Tibial artery (tissue), 4 donors: ENCODE measurements at regions not wholly inside any gene's neighbourhood (a gene's known extent, or its start where the extent isn't known, plus 50 kb on each side); places are given as distances from the start of the nearest gene placed in this dataset.

Source experiments
- DNase-seq, 2 donors: peaks; one replicate each; pipeline ENCODE4 v3.0.0-alpha.2; 2019
- H3K27ac ChIP-seq, 2 donors: fragments of 200-600 bp; sonication (generic) in 1 of 2; 1 replicate in 1 of 2; 2 replicates in 1 of 2; pipeline ENCODE4 v1.5.1; 2018 to 2019; ENCODE audit warnings: mild to moderate bottlenecking in 1 of 2
- H3K27me3 ChIP-seq, 2 donors: fragments of 200-600 bp; sonication (generic) in 1 of 2; one replicate each; pipeline versions ENCODE4 v1.5.1 to v1.6.0; 2016 to 2019
- H3K36me3 ChIP-seq, 3 donors: fragments of 200-600 bp; sonication (generic) in 2 of 3; one replicate each; pipeline ENCODE4 v1.5.1; 2016 to 2019; ENCODE audit warnings: mild to moderate bottlenecking in 2 of 3
- H3K4me1 ChIP-seq, 4 donors: fragments of 200-600 bp; sonication (generic) in 2 of 4; 1 replicate in 3 of 4; 2 replicates in 1 of 4; pipeline ENCODE4 v1.5.1; 2016 to 2019
- H3K4me3 ChIP-seq, 2 donors: fragments of 200-600 bp; sonication (generic) in 1 of 2; 1 replicate in 1 of 2; 2 replicates in 1 of 2; pipeline ENCODE4 v1.5.1; 2018 to 2019; ENCODE audit warnings: mild to moderate bottlenecking in 2 of 2
- H3K9me3 ChIP-seq, 3 donors: fragments of 200-600 bp; sonication (generic) in 1 of 3; one replicate each; pipeline ENCODE4 v1.5.1; 2016 to 2019
- intact Hi-C: fragments of 100-400 bp; cut with DNase I; formaldehyde crosslinking; loops from one replicate; pipeline ENCODE4 v1.15.0; 2023; ENCODE audit warnings: low total_unique reads
- TF ChIP-seq, protein P1 (sequence below), 2 experiments: fragments of 200-600 bp in 1 of 2; fragments of 450-650 bp in 1 of 2; IDR thresholded peaks; one replicate each; pipeline ENCODE4 v1.5.1; 2017 to 2019; ENCODE audit warnings: antibody characterized with exemption in 2 of 2, mild to moderate bottlenecking in 1 of 2, moderate library complexity in 1 of 2

DNA sequence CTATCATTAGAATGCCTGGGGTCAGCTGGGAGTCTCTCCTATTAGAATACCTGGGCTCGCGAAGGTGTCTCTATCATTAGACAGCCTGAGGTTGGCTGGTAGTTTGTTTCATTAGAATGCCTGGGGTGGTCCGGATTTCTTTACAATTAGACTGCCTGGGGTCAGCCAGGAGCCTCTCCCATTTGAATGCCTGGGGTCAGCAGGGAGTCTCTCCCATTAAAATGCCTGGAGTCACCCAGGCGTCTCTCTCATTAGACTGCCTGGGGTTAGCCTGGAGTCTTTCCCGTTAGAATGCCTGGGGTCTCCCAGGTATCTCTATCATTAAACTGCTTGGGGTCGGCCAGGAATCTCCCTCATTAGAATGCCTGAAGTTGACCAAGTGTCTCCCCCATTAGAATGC, 1458.3 kb downstream of the UQCRFS1 start:
- Histone ChIP-seq H3K4me3 (no peak overlapping the region), H3K36me3 (no peaks in the 10 kb centered on the region), H3K27me3 (no peaks in the 10 kb centered on the region), H3K4me1 (no peaks in the 10 kb centered on the region), H3K27ac (no peak overlapping the region), H3K9me3 (peaks cover 0 to 25% (median 11%) of the 10 kb centered on the region in 3 donors)
- intact Hi-C loops = no loop called here
- TF ChIP-seq, protein P1, sequence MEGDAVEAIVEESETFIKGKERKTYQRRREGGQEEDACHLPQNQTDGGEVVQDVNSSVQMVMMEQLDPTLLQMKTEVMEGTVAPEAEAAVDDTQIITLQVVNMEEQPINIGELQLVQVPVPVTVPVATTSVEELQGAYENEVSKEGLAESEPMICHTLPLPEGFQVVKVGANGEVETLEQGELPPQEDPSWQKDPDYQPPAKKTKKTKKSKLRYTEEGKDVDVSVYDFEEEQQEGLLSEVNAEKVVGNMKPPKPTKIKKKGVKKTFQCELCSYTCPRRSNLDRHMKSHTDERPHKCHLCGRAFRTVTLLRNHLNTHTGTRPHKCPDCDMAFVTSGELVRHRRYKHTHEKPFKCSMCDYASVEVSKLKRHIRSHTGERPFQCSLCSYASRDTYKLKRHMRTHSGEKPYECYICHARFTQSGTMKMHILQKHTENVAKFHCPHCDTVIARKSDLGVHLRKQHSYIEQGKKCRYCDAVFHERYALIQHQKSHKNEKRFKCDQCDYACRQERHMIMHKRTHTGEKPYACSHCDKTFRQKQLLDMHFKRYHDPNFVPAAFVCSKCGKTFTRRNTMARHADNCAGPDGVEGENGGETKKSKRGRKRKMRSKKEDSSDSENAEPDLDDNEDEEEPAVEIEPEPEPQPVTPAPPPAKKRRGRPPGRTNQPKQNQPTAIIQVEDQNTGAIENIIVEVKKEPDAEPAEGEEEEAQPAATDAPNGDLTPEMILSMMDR (IDR thresholded peaks at IDR 0.05) = no peak
- DNase-seq = no peak

DNA sequence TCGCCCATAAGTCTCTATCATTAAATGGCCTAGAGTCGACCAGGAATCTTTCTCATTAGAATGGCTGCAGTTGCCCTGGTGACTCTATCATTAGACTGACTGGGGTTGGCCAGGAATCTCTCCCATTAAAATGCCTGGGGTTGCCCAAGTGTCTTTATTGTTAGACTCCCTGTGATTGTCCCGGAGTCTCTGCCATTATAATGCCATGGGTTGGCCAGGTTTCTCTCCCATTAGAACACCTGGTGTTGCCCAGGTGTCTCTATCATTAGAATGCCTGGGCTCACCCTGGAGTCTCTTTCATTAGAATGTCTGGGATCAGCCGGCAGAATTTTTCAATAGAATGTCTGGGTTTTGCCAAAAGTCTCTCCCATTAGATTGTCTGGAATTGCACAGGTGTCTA, 1459.3 kb downstream of the UQCRFS1 start:
- Histone ChIP-seq H3K36me3 (no peaks in the 10 kb centered on the region), H3K4me3 (no peak overlapping the region), H3K9me3 (peaks cover 0 to 14% (median 2%) of the 10 kb centered on the region in 3 donors), H3K27ac (no peak overlapping the region), H3K27me3 (no peaks in the 10 kb centered on the region), H3K4me1 (no peaks in the 10 kb centered on the region)
- TF ChIP-seq, protein P1 (IDR thresholded peaks at IDR 0.05) = no peak
- peak in 1 of 2 donors; percentile 0 for DNase-seq
- intact Hi-C loops = no loop called here

DNA sequence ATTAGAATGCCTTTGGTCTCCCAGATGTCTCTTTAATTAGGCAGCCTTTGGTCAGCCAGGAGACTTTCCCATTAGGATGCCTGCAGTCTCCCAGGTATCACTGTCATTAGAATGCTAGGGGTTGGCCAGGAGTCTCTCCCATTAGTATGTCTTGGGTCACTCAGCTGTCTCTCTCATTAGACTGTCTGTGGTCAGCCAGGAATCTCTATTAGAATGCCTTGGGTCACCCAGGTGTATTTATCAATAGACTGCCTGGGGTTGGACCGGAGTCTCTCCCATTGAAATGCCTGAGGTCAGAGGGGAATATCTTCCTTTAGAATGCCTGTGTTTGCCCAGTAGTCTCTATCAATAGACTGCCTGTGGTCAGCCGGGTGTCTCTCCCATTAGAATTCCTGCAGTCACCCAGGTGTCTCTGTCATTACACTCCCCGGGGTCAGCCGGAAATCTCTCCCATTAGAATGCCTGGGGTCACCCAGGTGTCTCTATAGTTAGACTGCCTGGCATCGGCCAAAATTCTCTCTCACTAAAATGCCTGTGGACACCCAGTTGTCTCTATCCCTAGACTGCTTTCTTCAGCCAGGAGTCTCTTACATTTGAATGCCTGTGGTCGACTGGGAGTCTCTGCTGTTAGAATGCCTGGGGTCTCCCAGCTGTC, 1460.3 kb downstream of the UQCRFS1 start:
- Histone ChIP-seq H3K4me1 (no peaks in the 10 kb centered on the region), H3K27ac (no peak overlapping the region), H3K4me3 (no peak overlapping the region), H3K36me3 (no peaks in the 10 kb centered on the region), H3K27me3 (no peaks in the 10 kb centered on the region), H3K9me3 (peaks cover 0 to 15% (median 8%) of the 10 kb centered on the region in 3 donors)
- TF ChIP-seq, protein P1 (IDR thresholded peaks at IDR 0.05) = no peak
- peak in 1 of 2 donors; percentile 2 for DNase-seq
- intact Hi-C loops = no loop called here

DNA sequence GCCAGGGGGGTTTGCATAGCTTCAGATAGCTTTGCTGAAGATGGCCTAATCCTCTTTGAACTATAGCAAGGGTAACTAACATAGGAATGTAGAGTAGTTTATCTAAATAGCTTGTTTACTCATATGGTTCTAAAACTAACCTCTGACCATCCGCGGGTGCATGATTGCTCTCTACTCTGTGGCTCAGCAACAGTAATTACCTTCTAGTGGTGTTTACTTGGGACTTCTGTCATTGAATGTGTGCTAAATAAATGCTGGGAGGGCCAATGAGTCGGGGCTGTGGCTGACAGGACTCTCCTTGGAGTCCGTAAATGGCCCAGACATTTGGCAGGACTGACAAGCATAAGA, 1461.9 kb downstream of the UQCRFS1 start:
- Histone ChIP-seq H3K27me3 (no peaks in the 10 kb centered on the region), H3K4me1 (peaks cover 0 to 5% (median 0%) of the 10 kb centered on the region in 4 donors), H3K36me3 (peaks cover 0 to 6% (median 2%) of the 10 kb centered on the region in 3 donors), H3K27ac (no peak overlapping the region), H3K9me3 (peaks cover 0 to 13% (median 8%) of the 10 kb centered on the region in 3 donors), H3K4me3 (no peak overlapping the region)
- intact Hi-C loops = no loop called here
- peak in 1 of 2 donors; percentile 5 for DNase-seq
- TF ChIP-seq, protein P1 (IDR thresholded peaks at IDR 0.05) = no peak

DNA sequence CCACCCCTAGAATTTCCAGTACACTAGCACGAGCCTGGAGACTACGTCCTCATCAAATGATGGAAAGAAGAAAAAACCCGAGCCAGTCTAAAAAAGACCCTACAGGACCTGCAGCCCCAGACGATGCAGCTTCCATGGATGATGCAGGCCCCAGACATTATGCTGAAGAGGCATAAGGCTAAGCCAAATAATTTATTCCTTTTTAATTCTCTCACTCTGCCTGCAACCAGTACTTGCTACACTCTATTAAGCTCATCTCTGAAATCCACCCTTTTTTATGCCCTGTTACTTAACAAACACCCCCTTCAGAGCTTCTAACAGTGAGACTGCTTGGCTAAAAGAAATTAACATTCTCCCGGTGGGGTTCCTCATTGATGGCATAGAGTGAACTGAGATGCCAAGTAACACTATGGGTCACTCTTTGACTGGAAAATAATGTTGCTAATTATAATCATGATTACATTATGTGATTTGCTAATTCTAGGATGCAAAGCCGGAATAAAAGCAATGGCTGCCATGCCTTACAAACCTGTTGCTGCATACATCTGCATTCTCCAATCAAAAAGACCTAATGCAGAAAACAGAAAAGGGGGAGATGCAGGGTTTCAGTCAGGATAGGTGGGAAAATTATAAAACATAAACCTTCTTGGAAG, 1462.4 kb downstream of the UQCRFS1 start:
- H3K36me3 ChIP-seq = peaks cover 0 to 11% (median 7%) of the 10 kb centered on the region in 3 donors
- H3K4me3 ChIP-seq = no peak overlapping the region
- intact Hi-C loops = no loop called here
- H3K4me1 ChIP-seq = peaks cover 0 to 5% (median 0%) of the 10 kb centered on the region in 4 donors
- TF ChIP-seq, protein P1 (IDR thresholded peaks at IDR 0.05) = no peak
- H3K27me3 ChIP-seq = no peaks in the 10 kb centered on the region
- H3K27ac ChIP-seq = no peak overlapping the region
- no peak for DNase-seq
- H3K9me3 ChIP-seq = peaks cover 0 to 11% (median 8%) of the 10 kb centered on the region in 3 donors
